Astrocyte (in vitro differentiated cells and primary cell): ENCODE measurements at regions not wholly inside any gene's neighbourhood (a gene's known extent, or its start where the extent isn't known, plus 50 kb on each side); places are given as distances from the start of the nearest gene placed in this dataset.

Source experiments
- DNase-seq: peaks from one replicate; pipeline ENCODE4 v3.0.0-alpha.2; 2010; ENCODE audit warnings: low read depth
- FAIRE-seq: peaks from 2 replicates; lab custom pipeline; 2011; peaks lifted over from hg19 to GRCh38; lab: Jason Lieb, UNC
- H2AFZ ChIP-seq: 2 replicates; pipeline ENCODE4 v1.6.0; 2012; ENCODE audit warnings: low read depth, low read length, inconsistent platforms
- H3K27ac ChIP-seq: 2 replicates; pipeline ENCODE4 v1.5.1; 2011; ENCODE audit warnings: low read depth, low read length, inconsistent platforms
- H3K27me3 ChIP-seq: 2 replicates; pipeline ENCODE4 v1.6.0; 2011; ENCODE audit warnings: low read length, inconsistent platforms; ENCODE audit not compliant: insufficient read depth
- H3K36me3 ChIP-seq: 2 replicates; pipeline ENCODE4 v1.5.1; 2011; ENCODE audit warnings: low read length, inconsistent platforms; ENCODE audit not compliant: insufficient read depth
- H3K4me1 ChIP-seq: 2 replicates; pipeline ENCODE4 v1.5.1; 2011; ENCODE audit warnings: low read length, inconsistent platforms; ENCODE audit not compliant: insufficient read depth
- H3K4me2 ChIP-seq: 2 replicates; pipeline ENCODE4 v1.6.0; 2012; ENCODE audit warnings: low read length, inconsistent platforms
- H3K4me3 ChIP-seq: 2 replicates; pipeline ENCODE4 v1.5.1; 2011; ENCODE audit warnings: low read depth, mild to moderate bottlenecking, low read length, inconsistent platforms; ENCODE audit not compliant: insufficient read depth
- H3K79me2 ChIP-seq: 2 replicates; pipeline ENCODE4 v1.6.0; 2012; ENCODE audit warnings: mild to moderate bottlenecking, low read length, inconsistent platforms; ENCODE audit not compliant: insufficient read depth
- H3K9ac ChIP-seq: 2 replicates; pipeline ENCODE4 v1.6.0; 2012; ENCODE audit warnings: mild to moderate bottlenecking, low read length, inconsistent platforms
- H3K9me3 ChIP-seq: 2 replicates; pipeline ENCODE4 v1.5.1; 2012; ENCODE audit warnings: low read depth, mild to moderate bottlenecking, low read length, inconsistent platforms; ENCODE audit not compliant: insufficient read depth
- H4K20me1 ChIP-seq: 2 replicates; pipeline ENCODE4 v1.6.0; 2012; ENCODE audit warnings: low read length, inconsistent platforms; ENCODE audit not compliant: insufficient read depth
- H3K27ac Mint-ChIP-seq: one replicate; pipeline ENCODE4 v1.8.0; 2021; ENCODE audit warnings: mild to moderate bottlenecking, mixed read lengths; ENCODE audit not compliant: unreplicated experiment
- H3K27me3 Mint-ChIP-seq: one replicate; pipeline ENCODE4 v1.8.0; 2021; ENCODE audit warnings: low read depth, mixed read lengths; ENCODE audit not compliant: unreplicated experiment
- H3K36me3 Mint-ChIP-seq: one replicate; pipeline ENCODE4 v1.8.0; 2021; ENCODE audit warnings: low read depth, mixed read lengths; ENCODE audit not compliant: unreplicated experiment
- H3K4me1 Mint-ChIP-seq: one replicate; pipeline ENCODE4 v1.8.0; 2021; ENCODE audit warnings: low read depth, mixed read lengths; ENCODE audit not compliant: unreplicated experiment
- H3K4me3 Mint-ChIP-seq: one replicate; pipeline ENCODE4 v1.8.0; 2021; ENCODE audit warnings: mild to moderate bottlenecking, moderate library complexity, mixed read lengths; ENCODE audit not compliant: unreplicated experiment
- H3K9me3 Mint-ChIP-seq: one replicate; pipeline ENCODE4 v1.8.0; 2021; ENCODE audit warnings: mild to moderate bottlenecking, mixed read lengths; ENCODE audit not compliant: unreplicated experiment
- CTCF ChIP-seq: IDR thresholded peaks from 2 replicates; pipeline ENCODE4 v1.5.1; 2011; ENCODE audit warnings: low read depth, mild to moderate bottlenecking, inconsistent platforms, low read length, moderate library complexity; ENCODE audit not compliant: insufficient read depth
- EZH2 ChIP-seq: IDR thresholded peaks from 2 replicates; pipeline ENCODE4 v1.6.1; 2012; ENCODE audit warnings: mild to moderate bottlenecking, low read length, inconsistent platforms; ENCODE audit not compliant: insufficient read depth

- H3K27me3 Mint-ChIP-seq, result peaks cover 19% of the 10 kb centered on the region
- no peaks in the 10 kb centered on the region for H3K4me1 Mint-ChIP-seq
- Histone ChIP-seq H3K9ac (no peak overlapping the region), H3K4me3 (no peak overlapping the region), H3K4me2 (no peak overlapping the region), H3K36me3 (no peaks in the 10 kb centered on the region), H3K4me1 (no peaks in the 10 kb centered on the region), H3K9me3 (peaks cover 5% of the 10 kb centered on the region), H3K27ac (no peak overlapping the region), H3K27me3 (peaks cover 11% of the 10 kb centered on the region), H4K20me1 (no peaks in the 10 kb centered on the region), H2AFZ (no peak overlapping the region), H3K79me2 (no peaks in the 10 kb centered on the region)
- TF ChIP-seq CTCF (no peak), EZH2 (no peak)
- H3K36me3 Mint-ChIP-seq, result no peaks in the 10 kb centered on the region
- H3K9me3 Mint-ChIP-seq, result peaks cover 6% of the 10 kb centered on the region
- DNase-seq (no peak), FAIRE-seq (no peak)
- H3K27ac Mint-ChIP-seq, result no peak overlapping the region
- H3K4me3 Mint-ChIP-seq, result no peak overlapping the region
Measured at GRCh38 chr11:116545912-116546311, 226.9 kb downstream of the BUD13 start.

- Histone ChIP-seq H3K9me3 (peaks cover 5% of the 10 kb centered on the region), H3K79me2 (no peaks in the 10 kb centered on the region), H3K27ac (no peak overlapping the region), H3K4me3 (no peak overlapping the region), H3K27me3 (peaks cover 11% of the 10 kb centered on the region), H3K9ac (no peak overlapping the region), H3K4me2 (no peak overlapping the region), H3K4me1 (no peaks in the 10 kb centered on the region), H3K36me3 (no peaks in the 10 kb centered on the region), H2AFZ (no peak overlapping the region), H4K20me1 (no peaks in the 10 kb centered on the region)
- DNase-seq, result no peak
- Mint-ChIP-seq H3K4me3 (no peak overlapping the region), H3K27ac (no peak overlapping the region), H3K27me3 (peaks cover 19% of the 10 kb centered on the region), H3K4me1 (no peaks in the 10 kb centered on the region), H3K36me3 (no peaks in the 10 kb centered on the region), H3K9me3 (peaks cover 4% of the 10 kb centered on the region)
- no peak for TF ChIP-seq CTCF
- no peak for TF ChIP-seq EZH2
- no peak for FAIRE-seq
Measured at GRCh38 chr11:116544721-116545120, 228.1 kb downstream of the BUD13 start.

GRCh38 chr11:116543911-116544475 lies 228.8 kb downstream of the BUD13 start:
- H3K27me3 Mint-ChIP-seq, result peaks cover 19% of the 10 kb centered on the region
- Histone ChIP-seq H2AFZ (no peak overlapping the region), H3K27me3 (peaks cover 13% of the 10 kb centered on the region), H3K9ac (no peak overlapping the region), H3K27ac (no peak overlapping the region), H4K20me1 (no peaks in the 10 kb centered on the region), H3K36me3 (no peaks in the 10 kb centered on the region), H3K79me2 (no peaks in the 10 kb centered on the region), H3K4me2 (no peak overlapping the region), H3K9me3 (peaks cover 2% of the 10 kb centered on the region), H3K4me1 (no peaks in the 10 kb centered on the region), H3K4me3 (no peak overlapping the region)
- no peaks in the 10 kb centered on the region for H3K4me1 Mint-ChIP-seq
- TF ChIP-seq EZH2 (no peak), CTCF (no peak)
- no peak overlapping the region for H3K4me3 Mint-ChIP-seq
- peaks cover 4% of the 10 kb centered on the region for H3K9me3 Mint-ChIP-seq
- no peak overlapping the region for H3K27ac Mint-ChIP-seq
- DNase-seq (no peak), FAIRE-seq (no peak)
- H3K36me3 Mint-ChIP-seq, result no peaks in the 10 kb centered on the region
